ENCODE measurements at regions not wholly inside any gene's neighbourhood (a gene's known extent, or its start where the extent isn't known, plus 50 kb on each side); places are given as distances from the start of the nearest gene placed in this dataset.
"Not testable (repeated sequence)": the region's sequence is repeated elsewhere in the genome, so short reads cannot be mapped to it uniquely, and the experiment has no call there.

DNA sequence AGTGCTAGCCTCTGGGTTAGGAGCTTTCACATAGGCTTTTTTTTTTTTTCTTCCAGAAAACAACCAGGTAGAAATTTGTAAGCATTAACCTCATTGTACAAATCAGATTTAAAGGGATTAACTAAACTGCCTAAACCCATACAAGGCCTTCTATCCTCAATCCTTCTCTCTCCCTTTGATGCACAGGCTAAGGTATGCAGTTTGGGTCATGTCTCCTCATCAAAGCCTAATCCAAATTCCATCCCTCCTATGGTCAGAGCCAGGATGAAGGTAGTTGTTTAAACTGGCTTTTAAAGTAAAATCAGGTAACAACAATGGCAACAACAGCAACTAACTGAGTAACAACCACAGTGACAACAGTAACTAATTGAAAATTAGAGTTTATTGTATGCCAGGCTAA is 115.6 kb upstream of the SOX2 start:
- Mint-ChIP-seq H3K27me3 (no peaks in the 10 kb centered on the region), H3K36me3 (ENCODE audit: low read depth) (no peaks in the 10 kb centered on the region)

DNA sequence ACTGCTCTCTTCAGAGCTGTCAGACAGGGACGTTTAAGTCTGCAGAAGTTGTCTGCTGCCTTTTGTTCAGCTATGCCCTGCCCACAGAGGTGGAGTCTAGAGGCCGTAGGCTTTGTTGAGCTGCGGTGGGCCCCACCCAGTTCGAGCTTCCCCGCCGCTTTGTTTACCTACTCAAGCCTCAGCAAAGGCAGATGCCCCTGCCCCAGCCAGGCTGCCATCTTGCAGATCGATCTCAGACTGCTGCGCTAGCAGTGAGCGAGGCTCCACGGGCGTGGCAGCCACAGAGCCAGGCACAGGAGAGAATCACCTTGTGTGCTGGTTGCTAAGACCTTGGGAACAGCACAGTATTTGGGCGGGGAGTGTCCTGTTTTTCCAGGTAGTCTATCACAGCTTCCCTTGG is 120.8 kb upstream of the SOX2 start:
- H3K4me3 Mint-ChIP-seq; H3K4me1 Mint-ChIP-seq; ATAC-seq (ENCODE audit: low read depth); H3K36me3 Mint-ChIP-seq (ENCODE audit: low read depth); H3K27me3 Mint-ChIP-seq; intact Hi-C loops (cut with micrococcal nuclease); CTCF ChIA-PET; DNase-seq; POLR2A ChIA-PET; H3K27ac Mint-ChIP-seq: not testable (repeated sequence)
- peaks cover 31% of the 10 kb centered on the region for H3K9me3 Mint-ChIP-seq

More for the DNA sequence above, 115.6 kb upstream of the SOX2 start:
- H3K9me3 Mint-ChIP-seq = peaks cover 10% of the 10 kb centered on the region
- TF ChIP-seq, protein P1, sequence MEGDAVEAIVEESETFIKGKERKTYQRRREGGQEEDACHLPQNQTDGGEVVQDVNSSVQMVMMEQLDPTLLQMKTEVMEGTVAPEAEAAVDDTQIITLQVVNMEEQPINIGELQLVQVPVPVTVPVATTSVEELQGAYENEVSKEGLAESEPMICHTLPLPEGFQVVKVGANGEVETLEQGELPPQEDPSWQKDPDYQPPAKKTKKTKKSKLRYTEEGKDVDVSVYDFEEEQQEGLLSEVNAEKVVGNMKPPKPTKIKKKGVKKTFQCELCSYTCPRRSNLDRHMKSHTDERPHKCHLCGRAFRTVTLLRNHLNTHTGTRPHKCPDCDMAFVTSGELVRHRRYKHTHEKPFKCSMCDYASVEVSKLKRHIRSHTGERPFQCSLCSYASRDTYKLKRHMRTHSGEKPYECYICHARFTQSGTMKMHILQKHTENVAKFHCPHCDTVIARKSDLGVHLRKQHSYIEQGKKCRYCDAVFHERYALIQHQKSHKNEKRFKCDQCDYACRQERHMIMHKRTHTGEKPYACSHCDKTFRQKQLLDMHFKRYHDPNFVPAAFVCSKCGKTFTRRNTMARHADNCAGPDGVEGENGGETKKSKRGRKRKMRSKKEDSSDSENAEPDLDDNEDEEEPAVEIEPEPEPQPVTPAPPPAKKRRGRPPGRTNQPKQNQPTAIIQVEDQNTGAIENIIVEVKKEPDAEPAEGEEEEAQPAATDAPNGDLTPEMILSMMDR (IDR thresholded peaks at IDR 0.05) = no peak
- no peak overlapping the region for H3K27ac Mint-ChIP-seq
- DNase-seq = no peak
- ChIA-PET CTCF (interaction anchor here (0.7 kb wide), 1 partner anchor 89 kb away, joined by 3 read pairs; no protein-coding TSS in a partner anchor), POLR2A (no interaction called here)
- H3K4me1 Mint-ChIP-seq = no peaks in the 10 kb centered on the region
- intact Hi-C loops (cut with micrococcal nuclease) = no loop called here
- ATAC-seq (ENCODE audit: low read depth) = no peak
- no peak overlapping the region for H3K4me3 Mint-ChIP-seq

DNA sequence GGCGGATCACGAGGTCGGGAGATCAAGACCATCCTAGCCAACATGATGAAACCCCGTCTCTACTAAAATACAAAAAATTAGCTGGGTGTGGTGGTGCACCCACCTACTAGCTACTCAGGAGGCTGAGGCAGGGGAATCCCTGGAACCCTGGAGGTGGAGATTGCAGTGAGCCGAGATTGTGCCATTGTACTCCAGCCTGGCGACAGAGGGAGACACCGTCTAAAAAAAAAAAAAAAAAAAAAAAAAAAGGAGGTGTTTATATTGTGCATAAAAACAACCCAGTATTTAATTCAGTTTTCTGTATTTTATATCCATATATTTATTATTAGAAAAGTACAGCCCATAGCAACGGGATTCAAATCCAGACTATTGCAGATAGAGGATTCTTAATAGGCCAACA is 129.1 kb upstream of the SOX2 start:
- H3K9me3 Mint-ChIP-seq = peaks cover 6% of the 10 kb centered on the region
- ChIA-PET POLR2A (no interaction called here), CTCF (no interaction called here)
- no peaks in the 10 kb centered on the region for H3K27me3 Mint-ChIP-seq
- intact Hi-C loops (cut with micrococcal nuclease) = no loop called here
- no peaks in the 10 kb centered on the region for H3K4me1 Mint-ChIP-seq
- H3K4me3 Mint-ChIP-seq = no peak overlapping the region
- H3K27ac Mint-ChIP-seq = no peak overlapping the region
- no peak for ATAC-seq (ENCODE audit: low read depth)
- no peaks in the 10 kb centered on the region for H3K36me3 Mint-ChIP-seq (ENCODE audit: low read depth)
- TF ChIP-seq, protein P1 (IDR thresholded peaks at IDR 0.05) = no peak
- no peak for DNase-seq

DNA sequence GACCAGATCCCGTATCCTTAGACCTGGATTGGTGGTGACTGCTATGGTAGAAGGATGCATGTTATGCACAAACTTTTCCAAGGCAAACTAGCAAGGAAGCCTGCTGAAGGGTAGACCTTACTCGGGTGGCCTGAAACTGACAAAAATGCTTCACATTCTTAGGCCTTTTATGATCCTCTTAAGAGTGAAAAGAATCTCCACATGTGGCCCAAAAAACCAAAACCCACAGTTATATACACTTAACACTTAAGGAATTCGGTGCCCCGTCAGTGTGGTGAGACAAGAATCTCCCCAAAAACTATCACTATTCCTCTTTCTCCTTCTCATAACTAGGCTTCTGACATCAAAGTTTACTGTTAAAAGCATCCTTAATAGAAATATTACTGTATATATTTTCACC is 130.1 kb upstream of the SOX2 start:
- Mint-ChIP-seq H3K27me3 (no peaks in the 10 kb centered on the region), H3K36me3 (ENCODE audit: low read depth) (no peaks in the 10 kb centered on the region), H3K27ac (no peak overlapping the region), H3K4me3 (no peak overlapping the region), H3K9me3 (peaks cover 3% of the 10 kb centered on the region), H3K4me1 (no peaks in the 10 kb centered on the region)
- no peak for ATAC-seq (ENCODE audit: low read depth)
- DNase-seq = no peak
- TF ChIP-seq, protein P1 (IDR thresholded peaks at IDR 0.05) = no peak
- CTCF ChIA-PET = no interaction called here
- intact Hi-C loops (cut with micrococcal nuclease) = no loop called here
- POLR2A ChIA-PET = no interaction called here

DNA sequence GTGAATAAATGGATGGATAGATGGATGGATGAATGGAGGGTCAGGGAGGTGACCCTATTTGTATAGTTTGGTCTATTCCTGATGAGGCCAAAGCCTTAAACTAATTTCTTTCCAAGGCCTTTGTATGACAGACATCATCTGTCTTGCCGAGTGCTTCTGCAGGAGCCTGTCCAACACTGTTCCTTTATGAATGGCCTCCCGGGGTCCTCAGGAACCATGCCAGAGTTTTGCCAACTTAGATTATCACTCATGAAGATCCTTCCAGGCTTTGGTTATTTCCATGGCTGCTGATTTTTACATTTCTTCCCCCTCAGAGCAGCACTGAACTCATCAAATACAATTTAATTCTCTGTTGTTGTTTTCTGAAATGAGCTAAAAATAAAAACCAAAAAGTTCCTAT is 133.0 kb upstream of the SOX2 start:
- no peaks in the 10 kb centered on the region for H3K9me3 Mint-ChIP-seq
- POLR2A ChIA-PET = no interaction called here

DNA sequence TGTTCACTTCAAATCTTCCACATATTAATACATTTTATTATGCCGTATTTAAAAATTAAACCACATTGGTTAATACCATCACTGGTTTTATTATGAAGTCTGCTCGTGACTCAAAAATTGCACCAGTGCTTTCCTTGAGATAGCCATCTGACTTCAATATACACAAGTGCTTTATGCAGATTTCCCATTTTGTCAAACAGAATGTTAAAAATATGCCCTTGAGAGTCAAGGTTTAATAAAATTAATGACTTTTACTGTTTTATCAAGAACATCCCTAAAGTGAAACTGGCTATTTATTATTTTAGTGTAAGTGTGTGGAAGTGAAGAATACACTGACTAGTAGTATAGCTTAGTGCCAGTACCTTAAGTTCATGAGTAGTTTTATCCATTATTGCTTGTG is 139.3 kb upstream of the SOX2 start:
- Mint-ChIP-seq H3K36me3 (ENCODE audit: low read depth) (no peaks in the 10 kb centered on the region), H3K27ac (no peak overlapping the region), H3K27me3 (no peaks in the 10 kb centered on the region), H3K9me3 (no peaks in the 10 kb centered on the region), H3K4me1 (no peaks in the 10 kb centered on the region), H3K4me3 (no peak overlapping the region)
- intact Hi-C loops (cut with micrococcal nuclease) = no loop called here
- ATAC-seq (ENCODE audit: low read depth) (no peak), DNase-seq (no peak)
- ChIA-PET POLR2A (no interaction called here), CTCF (no interaction called here)
- TF ChIP-seq, protein P1 (IDR thresholded peaks at IDR 0.05) = no peak

More for the DNA sequence above, 133.0 kb upstream of the SOX2 start:
- no peak overlapping the region for H3K27ac Mint-ChIP-seq
- H3K4me1 Mint-ChIP-seq = no peaks in the 10 kb centered on the region
- no peak for DNase-seq
- H3K36me3 Mint-ChIP-seq (ENCODE audit: low read depth) = no peaks in the 10 kb centered on the region
- TF ChIP-seq, protein P1 (IDR thresholded peaks at IDR 0.05) = no peak
- intact Hi-C loops (cut with micrococcal nuclease) = no loop called here
- no peaks in the 10 kb centered on the region for H3K27me3 Mint-ChIP-seq
- ATAC-seq (ENCODE audit: low read depth) = no peak
- H3K4me3 Mint-ChIP-seq = no peak overlapping the region
- CTCF ChIA-PET = no interaction called here
